Glutamatergic neuron (in vitro differentiated cells): ENCODE measurements at regions not wholly inside any gene's neighbourhood (a gene's known extent, or its start where the extent isn't known, plus 50 kb on each side); places are given as distances from the start of the nearest gene placed in this dataset.

Source experiments
- DNase-seq: peaks from one replicate; pipeline ENCODE4 v3.0.0; 2022
- H3K27ac Mint-ChIP-seq: one replicate; pipeline ENCODE4 v1.8.0; 2020; ENCODE audit warnings: mild to moderate bottlenecking, mixed read lengths, inconsistent platforms; ENCODE audit not compliant: unreplicated experiment
- H3K27me3 Mint-ChIP-seq: one replicate; pipeline ENCODE4 v1.8.0; 2020; ENCODE audit warnings: mild to moderate bottlenecking, moderate library complexity, mixed read lengths, inconsistent platforms; ENCODE audit not compliant: unreplicated experiment
- H3K36me3 Mint-ChIP-seq: one replicate; pipeline ENCODE4 v1.8.0; 2020; ENCODE audit warnings: mild to moderate bottlenecking, mixed read lengths, inconsistent platforms; ENCODE audit not compliant: unreplicated experiment
- H3K4me1 Mint-ChIP-seq: one replicate; pipeline ENCODE4 v1.8.0; 2020; ENCODE audit warnings: mild to moderate bottlenecking, low read depth, mixed read lengths, inconsistent platforms; ENCODE audit not compliant: unreplicated experiment
- H3K4me3 Mint-ChIP-seq: one replicate; pipeline ENCODE4 v1.8.0; 2020; ENCODE audit warnings: mild to moderate bottlenecking, mixed read lengths, inconsistent platforms; ENCODE audit not compliant: unreplicated experiment
- H3K9me3 Mint-ChIP-seq: one replicate; pipeline ENCODE4 v1.8.0; 2020; ENCODE audit warnings: mild to moderate bottlenecking, moderate library complexity, mixed read lengths, inconsistent platforms; ENCODE audit not compliant: unreplicated experiment
- CTCF ChIP-seq: fragments of 200-600 bp; sonication (generic); IDR thresholded peaks from one replicate; pipeline ENCODE4 v1.5.0; 2021; ENCODE audit not compliant: partially characterized antibody, unreplicated experiment

GRCh38 chr1:166272851-166273250 is 106.0 kb upstream of the FAM78B start:
- peaks cover 15% of the 10 kb centered on the region for H3K36me3 Mint-ChIP-seq
- H3K4me1 Mint-ChIP-seq = no peaks in the 10 kb centered on the region
- no peak overlapping the region for H3K4me3 Mint-ChIP-seq
- TF ChIP-seq CTCF = no peak
- no peak overlapping the region for H3K27ac Mint-ChIP-seq
- H3K27me3 Mint-ChIP-seq = no peaks in the 10 kb centered on the region
- no peak for DNase-seq
- peaks cover 3% of the 10 kb centered on the region for H3K9me3 Mint-ChIP-seq

DNA sequence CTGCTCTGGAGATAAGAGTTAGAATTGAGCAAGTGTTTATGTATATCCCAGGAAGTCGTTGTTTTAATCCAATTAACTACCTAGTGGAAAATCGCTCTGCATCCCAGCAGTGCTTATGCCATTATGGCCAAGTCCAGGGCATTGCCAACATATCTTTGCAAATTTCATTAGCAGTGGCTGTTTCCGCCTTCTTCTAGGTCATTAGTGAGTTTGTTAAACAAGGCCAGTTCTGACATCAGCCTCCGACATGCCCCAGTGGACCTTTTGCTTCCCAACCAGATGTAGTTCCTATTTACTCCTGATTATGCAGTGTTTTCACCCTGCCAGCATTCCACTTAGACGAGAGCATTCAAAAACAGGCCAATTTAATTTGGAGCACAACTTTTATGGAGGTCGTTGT is 106.8 kb upstream of the FAM78B start:
- peaks cover 16% of the 10 kb centered on the region for H3K36me3 Mint-ChIP-seq
- H3K9me3 Mint-ChIP-seq = peaks cover 3% of the 10 kb centered on the region
- no peaks in the 10 kb centered on the region for H3K4me1 Mint-ChIP-seq
- TF ChIP-seq CTCF = no peak
- H3K27me3 Mint-ChIP-seq = no peaks in the 10 kb centered on the region
- no peak overlapping the region for H3K27ac Mint-ChIP-seq
- DNase-seq = no peak
- no peak overlapping the region for H3K4me3 Mint-ChIP-seq

- H3K4me1 Mint-ChIP-seq = peaks cover 9% of the 10 kb centered on the region
These were observed 115.8 kb upstream of the FAM78B start for GRCh38 chr1:166282391-166283137.

GRCh38 chr1:166283190-166283589 is 116.4 kb upstream of the FAM78B start:
- peaks cover 9% of the 10 kb centered on the region for H3K4me1 Mint-ChIP-seq
- no peak overlapping the region for H3K27ac Mint-ChIP-seq
- no peak for DNase-seq
- no peaks in the 10 kb centered on the region for H3K9me3 Mint-ChIP-seq
- H3K36me3 Mint-ChIP-seq = no peaks in the 10 kb centered on the region
- H3K27me3 Mint-ChIP-seq = no peaks in the 10 kb centered on the region
- H3K4me3 Mint-ChIP-seq = no peak overlapping the region
- TF ChIP-seq CTCF = no peak

More at GRCh38 chr1:166282391-166283137, 115.8 kb upstream of the FAM78B start:
- peaks cover 1% of the 10 kb centered on the region for H3K9me3 Mint-ChIP-seq
- TF ChIP-seq CTCF = no peak
- no peak for DNase-seq
- H3K27me3 Mint-ChIP-seq = no peaks in the 10 kb centered on the region
- H3K36me3 Mint-ChIP-seq = peaks cover 4% of the 10 kb centered on the region
- no peak overlapping the region for H3K27ac Mint-ChIP-seq
- H3K4me3 Mint-ChIP-seq = no peak overlapping the region

GRCh38 chr1:166283600-166283999 is 116.8 kb upstream of the FAM78B start:
- no peak for DNase-seq
- H3K4me3 Mint-ChIP-seq = no peak overlapping the region
- no peaks in the 10 kb centered on the region for H3K36me3 Mint-ChIP-seq
- H3K27ac Mint-ChIP-seq = no peak overlapping the region
- H3K9me3 Mint-ChIP-seq = no peaks in the 10 kb centered on the region
- TF ChIP-seq CTCF = no peak
- H3K4me1 Mint-ChIP-seq = peaks cover 9% of the 10 kb centered on the region
- no peaks in the 10 kb centered on the region for H3K27me3 Mint-ChIP-seq
